Vagina (tissue), 2 donors: ENCODE measurements at regions not wholly inside any gene's neighbourhood (a gene's known extent, or its start where the extent isn't known, plus 50 kb on each side); places are given as distances from the start of the nearest gene placed in this dataset.

Source experiments
- DNase-seq, 2 donors: peaks; one replicate each; pipeline ENCODE4 v3.0.0-alpha.2; 2017; ENCODE audit errors: extremely low spot score in 2 of 2
- H3K27ac ChIP-seq: fragments of 200-600 bp; sonication (generic); one replicate; pipeline ENCODE4 v1.5.1; 2019
- H3K27me3 ChIP-seq: fragments of 200-600 bp; sonication (generic); one replicate; pipeline ENCODE4 v1.5.1; 2019
- H3K36me3 ChIP-seq, 2 donors: fragments of 200-600 bp; sonication (generic); one replicate each; pipeline ENCODE4 v1.5.1; 2017 to 2019
- H3K4me1 ChIP-seq: fragments of 200-600 bp; sonication (generic); one replicate; pipeline ENCODE4 v1.5.1; 2019
- H3K4me3 ChIP-seq, 2 donors: fragments of 200-600 bp; sonication (generic); 1 replicate in 1 of 2; 2 replicates in 1 of 2; pipeline ENCODE4 v1.5.1; 2016 to 2019
- H3K9me3 ChIP-seq: fragments of 200-600 bp; sonication (generic); one replicate; pipeline ENCODE4 v1.5.1; 2019
- CTCF ChIP-seq, 3 experiments: fragments of 450-650 bp in 2 of 3; fragments of 200-600 bp in 1 of 3; sonication (generic) in 1 of 3; IDR thresholded peaks; one replicate each; pipeline ENCODE4 v1.5.1; 2017 to 2019; ENCODE audit warnings: antibody characterized with exemption in 3 of 3, mild to moderate bottlenecking in 2 of 3, moderate library complexity in 2 of 3
- POLR2A ChIP-seq, 2 donors: fragments of 450-650 bp; IDR thresholded peaks; one replicate each; pipeline ENCODE4 v1.6.1; 2017; ENCODE audit warnings: antibody characterized with exemption in 2 of 2, mild to moderate bottlenecking in 2 of 2, moderate library complexity in 2 of 2
- POLR2AphosphoS5 ChIP-seq, 2 donors: sonication (generic); formaldehyde crosslinking; IDR thresholded peaks; one replicate each; pipeline ENCODE4 v1.9.0; 2017; ENCODE audit warnings: antibody characterized with exemption in 2 of 2, mild to moderate bottlenecking in 2 of 2, low read depth in 1 of 2; ENCODE audit not compliant: insufficient read depth in 1 of 2
- intact Hi-C: fragments of 100-400 bp; cut with DNase I; formaldehyde crosslinking; loops from one replicate; pipeline ENCODE4 v1.15.1; 2023

GRCh38 chr15:38171973-38172372 is 80.7 kb upstream of the SPRED1 start:
- no peaks in the 10 kb centered on the region for H3K9me3 ChIP-seq
- no peak for DNase-seq
- no peaks in the 10 kb centered on the region for H3K27me3 ChIP-seq
- H3K4me1 ChIP-seq, result peaks cover 5% of the 10 kb centered on the region
- TF ChIP-seq CTCF (IDR thresholded peaks at IDR 0.05) (no peak), POLR2AphosphoS5 (IDR thresholded peaks at IDR 0.05; ENCODE audit: insufficient read depth in 1 of 2, low read depth in 1 of 2) (no peak), POLR2A (IDR thresholded peaks at IDR 0.05) (no peak)
- H3K27ac ChIP-seq, result no peak overlapping the region
- intact Hi-C loops, result no loop called here
- no peak overlapping the region for H3K4me3 ChIP-seq
- H3K36me3 ChIP-seq, result no peaks in the 10 kb centered on the region

GRCh38 chr15:38174691-38175090 is 77.9 kb upstream of the SPRED1 start:
- H3K27ac ChIP-seq, result no peak overlapping the region
- TF ChIP-seq POLR2A (IDR thresholded peaks at IDR 0.05) (no peak), CTCF (IDR thresholded peaks at IDR 0.05) (no peak), POLR2AphosphoS5 (IDR thresholded peaks at IDR 0.05; ENCODE audit: insufficient read depth in 1 of 2, low read depth in 1 of 2) (no peak)
- H3K36me3 ChIP-seq, result no peaks in the 10 kb centered on the region
- H3K27me3 ChIP-seq, result no peaks in the 10 kb centered on the region
- no peaks in the 10 kb centered on the region for H3K9me3 ChIP-seq
- no peak for DNase-seq
- intact Hi-C loops, result no loop called here
- no peak overlapping the region for H3K4me3 ChIP-seq
- no peaks in the 10 kb centered on the region for H3K4me1 ChIP-seq

- Histone ChIP-seq H3K4me3 (no peak overlapping the region), H3K27ac (no peak overlapping the region), H3K36me3 (no peaks in the 10 kb centered on the region), H3K9me3 (no peaks in the 10 kb centered on the region), H3K27me3 (no peaks in the 10 kb centered on the region), H3K4me1 (no peaks in the 10 kb centered on the region)
- intact Hi-C loops, result no loop called here
- TF ChIP-seq POLR2AphosphoS5 (IDR thresholded peaks at IDR 0.05; ENCODE audit: insufficient read depth in 1 of 2, low read depth in 1 of 2), result no peak
- TF ChIP-seq POLR2A (IDR thresholded peaks at IDR 0.05), result no peak
- no peak for TF ChIP-seq CTCF (IDR thresholded peaks at IDR 0.05)
- DNase-seq, result no peak
Observed at GRCh38 chr15:38176155-38176554, 76.5 kb upstream of the SPRED1 start.

- no peak overlapping the region for H3K4me3 ChIP-seq
- H3K36me3 ChIP-seq, result no peaks in the 10 kb centered on the region
- TF ChIP-seq POLR2AphosphoS5 (IDR thresholded peaks at IDR 0.05; ENCODE audit: insufficient read depth in 1 of 2, low read depth in 1 of 2) (no peak), CTCF (IDR thresholded peaks at IDR 0.05) (no peak), POLR2A (IDR thresholded peaks at IDR 0.05) (no peak)
- no peak overlapping the region for H3K27ac ChIP-seq
- intact Hi-C loops, result no loop called here
- DNase-seq, result no peak
- H3K27me3 ChIP-seq, result no peaks in the 10 kb centered on the region
- H3K9me3 ChIP-seq, result no peaks in the 10 kb centered on the region
- no peaks in the 10 kb centered on the region for H3K4me1 ChIP-seq
Observed at GRCh38 chr15:38176691-38177090, 75.9 kb upstream of the SPRED1 start.

GRCh38 chr15:38182900-38183299 is 69.7 kb upstream of the SPRED1 start:
- no peaks in the 10 kb centered on the region for H3K4me1 ChIP-seq
- no peaks in the 10 kb centered on the region for H3K27me3 ChIP-seq
- TF ChIP-seq POLR2A (IDR thresholded peaks at IDR 0.05), result no peak
- TF ChIP-seq CTCF (IDR thresholded peaks at IDR 0.05), result no peak
- no peak for TF ChIP-seq POLR2AphosphoS5 (IDR thresholded peaks at IDR 0.05; ENCODE audit: insufficient read depth in 1 of 2, low read depth in 1 of 2)
- no peak overlapping the region for H3K4me3 ChIP-seq
- no peak for DNase-seq
- no peak overlapping the region for H3K27ac ChIP-seq
- no peaks in the 10 kb centered on the region for H3K9me3 ChIP-seq
- H3K36me3 ChIP-seq, result no peaks in the 10 kb centered on the region
- intact Hi-C loops, result no loop called here
